Left hindlimb (tissue), 1 donor: ENCODE measurements at regions not wholly inside any gene's neighbourhood (a gene's known extent, or its start where the extent isn't known, plus 50 kb on each side); places are given as distances from the start of the nearest gene placed in this dataset.
A peak's percentile ranks its signal among the peaks of the same experiment; 100 is the strongest.

Experiments
- DNase-seq: peaks from one replicate; pipeline ENCODE4 v3.0.0-alpha.2; 2018

GRCh38 chr16:59188029-59188428 lies 453.9 kb upstream of the GOT2 start:
- DNase-seq, result no peak

- DNase-seq, result no peak
Measured at GRCh38 chr16:59181821-59182420, 447.8 kb upstream of the GOT2 start.

GRCh38 chr16:59180083-59180476 lies 446.0 kb upstream of the GOT2 start:
- no peak for DNase-seq

GRCh38 chr16:59179446-59180082 lies 445.4 kb upstream of the GOT2 start:
- DNase-seq, result no peak

- DNase-seq, result no peak
Measured at GRCh38 chr16:59173408-59173831, 439.3 kb upstream of the GOT2 start.

GRCh38 chr16:59170099-59170712 lies 436.1 kb upstream of the GOT2 start:
- no peak for DNase-seq

GRCh38 chr16:59169168-59169567 lies 435.1 kb upstream of the GOT2 start:
- no peak for DNase-seq

- no peak for DNase-seq
Measured at GRCh38 chr16:59168461-59169114, 434.5 kb upstream of the GOT2 start.

GRCh38 chr16:59164461-59164860 lies 430.3 kb upstream of the GOT2 start:
- DNase-seq, result no peak

GRCh38 chr16:59163371-59164055 lies 429.4 kb upstream of the GOT2 start:
- no peak for DNase-seq

- DNase-seq, result no peak
Measured at GRCh38 chr16:59161679-59162078, 427.6 kb upstream of the GOT2 start.

- no peak for DNase-seq
Measured at GRCh38 chr16:59154295-59154694, 420.2 kb upstream of the GOT2 start.

GRCh38 chr16:59148769-59149155 lies 414.6 kb upstream of the GOT2 start:
- DNase-seq, result no peak

- peak; percentile 43 for DNase-seq
Measured at GRCh38 chr16:59148056-59148768, 414.1 kb upstream of the GOT2 start.

- no peak for DNase-seq
Measured at GRCh38 chr16:59146140-59146539, 412.0 kb upstream of the GOT2 start.

GRCh38 chr16:59144841-59145240 lies 410.7 kb upstream of the GOT2 start:
- DNase-seq, result no peak

- DNase-seq, result no peak
Measured at GRCh38 chr16:59144326-59144725, 410.2 kb upstream of the GOT2 start.

GRCh38 chr16:59126486-59126885 lies 392.4 kb upstream of the GOT2 start:
- DNase-seq, result no peak

GRCh38 chr16:59124056-59124455 lies 389.9 kb upstream of the GOT2 start:
- DNase-seq, result no peak

- no peak for DNase-seq
Measured at GRCh38 chr16:59123479-59123878, 389.4 kb upstream of the GOT2 start.

GRCh38 chr16:59122262-59122537 lies 388.1 kb upstream of the GOT2 start:
- DNase-seq, result no peak

- DNase-seq, result no peak
Measured at GRCh38 chr16:59121411-59122261, 387.5 kb upstream of the GOT2 start.
